ENCODE measurements at regions not wholly inside any gene's neighbourhood (a gene's known extent, or its start where the extent isn't known, plus 50 kb on each side); places are given as distances from the start of the nearest gene placed in this dataset.

- no peak for TF ChIP-seq CTCF (IDR thresholded peaks at IDR 0.05 in 8 of 11, conservative IDR thresholded peaks at IDR 0.05 in 3 of 11)
- TF ChIP-seq POLR2A (IDR thresholded peaks at IDR 0.05), result no peak
- TF ChIP-seq POLR2AphosphoS5 (IDR thresholded peaks at IDR 0.05), result no peak
These were observed 186.0 kb upstream of the ADRA1B start for GRCh38 chr5:159730285-159730684.
